ENCODE measurements at regions not wholly inside any gene's neighbourhood (a gene's known extent, or its start where the extent isn't known, plus 50 kb on each side); places are given as distances from the start of the nearest gene placed in this dataset.

DNA sequence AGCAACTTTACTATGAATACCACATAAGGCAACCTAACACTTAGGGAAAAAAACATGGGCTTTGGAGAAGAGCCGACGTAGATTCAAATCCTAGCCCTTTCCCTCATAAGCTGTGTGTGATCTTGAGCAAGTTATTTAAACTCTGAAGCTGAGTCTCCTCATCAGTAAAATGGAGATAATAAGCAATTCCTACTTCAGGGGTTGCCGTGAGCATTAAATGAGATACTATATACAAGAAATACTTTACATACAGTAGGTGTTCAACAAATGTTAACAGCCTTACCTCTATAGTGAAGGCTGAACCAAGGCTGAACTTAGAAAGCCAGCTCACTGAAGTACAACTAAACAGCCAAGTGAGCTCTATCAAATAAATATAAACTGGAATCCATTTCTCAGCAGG lies 146.2 kb upstream of the DKK2 start:
- TF ChIP-seq, protein P1, sequence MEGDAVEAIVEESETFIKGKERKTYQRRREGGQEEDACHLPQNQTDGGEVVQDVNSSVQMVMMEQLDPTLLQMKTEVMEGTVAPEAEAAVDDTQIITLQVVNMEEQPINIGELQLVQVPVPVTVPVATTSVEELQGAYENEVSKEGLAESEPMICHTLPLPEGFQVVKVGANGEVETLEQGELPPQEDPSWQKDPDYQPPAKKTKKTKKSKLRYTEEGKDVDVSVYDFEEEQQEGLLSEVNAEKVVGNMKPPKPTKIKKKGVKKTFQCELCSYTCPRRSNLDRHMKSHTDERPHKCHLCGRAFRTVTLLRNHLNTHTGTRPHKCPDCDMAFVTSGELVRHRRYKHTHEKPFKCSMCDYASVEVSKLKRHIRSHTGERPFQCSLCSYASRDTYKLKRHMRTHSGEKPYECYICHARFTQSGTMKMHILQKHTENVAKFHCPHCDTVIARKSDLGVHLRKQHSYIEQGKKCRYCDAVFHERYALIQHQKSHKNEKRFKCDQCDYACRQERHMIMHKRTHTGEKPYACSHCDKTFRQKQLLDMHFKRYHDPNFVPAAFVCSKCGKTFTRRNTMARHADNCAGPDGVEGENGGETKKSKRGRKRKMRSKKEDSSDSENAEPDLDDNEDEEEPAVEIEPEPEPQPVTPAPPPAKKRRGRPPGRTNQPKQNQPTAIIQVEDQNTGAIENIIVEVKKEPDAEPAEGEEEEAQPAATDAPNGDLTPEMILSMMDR (conservative IDR thresholded peaks at IDR 0.05) = no peak
- no peak for TF ChIP-seq EZH2 (IDR thresholded peaks at IDR 0.05; ENCODE audit: low read depth)
